Calu3 (cell line): ENCODE measurements at regions not wholly inside any gene's neighbourhood (a gene's known extent, or its start where the extent isn't known, plus 50 kb on each side); places are given as distances from the start of the nearest gene placed in this dataset.
"Not testable (repeated sequence)": the region's sequence is repeated elsewhere in the genome, so short reads cannot be mapped to it uniquely, and the experiment has no call there.

Source experiments
- BruUV-seq: library from RNA; stranded (reverse); fragments of 400-500 nt; replicated peaks from 2 replicates; lab custom pipeline; 2021; lab: Mats Ljungman, UMichigan
- CTCF ChIA-PET: fragments of 300-600 bp; sonication (Branson Sonifier 250); formaldehyde crosslinking; loops from one replicate; lab custom pipeline; 2022; ENCODE audit warnings: antibody characterized with exemption; lab: Charles Lee
- DNase-seq: peaks from one replicate; pipeline ENCODE4 v3.0.0; 2022
- H3K27ac Mint-ChIP-seq: one replicate; pipeline ENCODE4 v1.8.0; 2022; ENCODE audit warnings: mixed read lengths; ENCODE audit not compliant: unreplicated experiment
- H3K27me3 Mint-ChIP-seq: one replicate; pipeline ENCODE4 v1.8.0; 2022; ENCODE audit warnings: mixed read lengths; ENCODE audit not compliant: unreplicated experiment
- H3K36me3 Mint-ChIP-seq: one replicate; pipeline ENCODE4 v1.8.0; 2022; ENCODE audit warnings: mild to moderate bottlenecking, moderate library complexity, mixed read lengths; ENCODE audit not compliant: insufficient read depth, unreplicated experiment
- H3K4me1 Mint-ChIP-seq: one replicate; pipeline ENCODE4 v1.8.0; 2022; ENCODE audit warnings: mild to moderate bottlenecking, low read depth, mixed read lengths; ENCODE audit not compliant: unreplicated experiment
- H3K4me3 Mint-ChIP-seq: one replicate; pipeline ENCODE4 v1.8.0; 2022; ENCODE audit warnings: mild to moderate bottlenecking, low read depth, moderate library complexity, mixed read lengths; ENCODE audit not compliant: unreplicated experiment
- H3K9me3 Mint-ChIP-seq: one replicate; pipeline ENCODE4 v1.8.0; 2022; ENCODE audit warnings: low read depth, mixed read lengths; ENCODE audit not compliant: unreplicated experiment
- intact Hi-C: fragments of 100-400 bp; cut with micrococcal nuclease; formaldehyde crosslinking; loops from one replicate; pipeline ENCODE4 v1.10.0; 2022; ENCODE audit not compliant: unreplicated experiment
- TF ChIP-seq, protein P1 (sequence below): fragments of 200-600 bp; IDR thresholded peaks from one replicate; pipeline ENCODE4 v1.8.0; 2022; ENCODE audit warnings: antibody characterized with exemption; ENCODE audit not compliant: unreplicated experiment

DNA sequence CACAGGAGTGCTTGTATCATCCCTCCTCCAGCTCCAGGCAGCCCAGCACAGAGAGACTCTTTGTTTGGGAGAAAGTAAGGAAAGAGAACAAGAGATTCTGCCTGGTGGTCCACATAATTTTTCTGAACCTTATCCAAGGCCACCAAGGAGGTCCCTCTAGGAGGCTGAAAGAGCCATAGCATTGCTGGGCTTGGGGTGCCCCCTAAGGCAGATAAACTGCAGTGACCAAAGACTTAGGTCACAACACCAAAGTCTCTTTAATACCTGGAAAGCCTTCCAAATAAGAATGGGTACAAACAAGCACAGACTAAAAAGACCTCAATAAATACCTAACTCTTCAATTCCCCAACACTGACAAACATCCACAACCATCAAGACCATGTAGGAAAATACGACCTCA is 310.2 kb upstream of the PPP2R3A start:
- TF ChIP-seq, protein P1, sequence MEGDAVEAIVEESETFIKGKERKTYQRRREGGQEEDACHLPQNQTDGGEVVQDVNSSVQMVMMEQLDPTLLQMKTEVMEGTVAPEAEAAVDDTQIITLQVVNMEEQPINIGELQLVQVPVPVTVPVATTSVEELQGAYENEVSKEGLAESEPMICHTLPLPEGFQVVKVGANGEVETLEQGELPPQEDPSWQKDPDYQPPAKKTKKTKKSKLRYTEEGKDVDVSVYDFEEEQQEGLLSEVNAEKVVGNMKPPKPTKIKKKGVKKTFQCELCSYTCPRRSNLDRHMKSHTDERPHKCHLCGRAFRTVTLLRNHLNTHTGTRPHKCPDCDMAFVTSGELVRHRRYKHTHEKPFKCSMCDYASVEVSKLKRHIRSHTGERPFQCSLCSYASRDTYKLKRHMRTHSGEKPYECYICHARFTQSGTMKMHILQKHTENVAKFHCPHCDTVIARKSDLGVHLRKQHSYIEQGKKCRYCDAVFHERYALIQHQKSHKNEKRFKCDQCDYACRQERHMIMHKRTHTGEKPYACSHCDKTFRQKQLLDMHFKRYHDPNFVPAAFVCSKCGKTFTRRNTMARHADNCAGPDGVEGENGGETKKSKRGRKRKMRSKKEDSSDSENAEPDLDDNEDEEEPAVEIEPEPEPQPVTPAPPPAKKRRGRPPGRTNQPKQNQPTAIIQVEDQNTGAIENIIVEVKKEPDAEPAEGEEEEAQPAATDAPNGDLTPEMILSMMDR: no peak
- no peaks in the 10 kb centered on the region for H3K27me3 Mint-ChIP-seq
- no peaks in the 10 kb centered on the region for H3K36me3 Mint-ChIP-seq
- intact Hi-C loops: no loop called here
- CTCF ChIA-PET: no interaction called here
- H3K4me1 Mint-ChIP-seq: no peaks in the 10 kb centered on the region
- BruUV-seq: no TSS peak
- peaks cover 6% of the 10 kb centered on the region for H3K9me3 Mint-ChIP-seq
- H3K4me3 Mint-ChIP-seq: no peak overlapping the region
- DNase-seq: no peak
- no peak overlapping the region for H3K27ac Mint-ChIP-seq

- BruUV-seq, H3K4me3 Mint-ChIP-seq, CTCF ChIA-PET, H3K27me3 Mint-ChIP-seq, DNase-seq, intact Hi-C loops, H3K4me1 Mint-ChIP-seq, H3K9me3 Mint-ChIP-seq, H3K36me3 Mint-ChIP-seq, H3K27ac Mint-ChIP-seq: not testable (repeated sequence)
Measured at GRCh38 chr3:135658451-135658850, 307.1 kb upstream of the PPP2R3A start.

DNA sequence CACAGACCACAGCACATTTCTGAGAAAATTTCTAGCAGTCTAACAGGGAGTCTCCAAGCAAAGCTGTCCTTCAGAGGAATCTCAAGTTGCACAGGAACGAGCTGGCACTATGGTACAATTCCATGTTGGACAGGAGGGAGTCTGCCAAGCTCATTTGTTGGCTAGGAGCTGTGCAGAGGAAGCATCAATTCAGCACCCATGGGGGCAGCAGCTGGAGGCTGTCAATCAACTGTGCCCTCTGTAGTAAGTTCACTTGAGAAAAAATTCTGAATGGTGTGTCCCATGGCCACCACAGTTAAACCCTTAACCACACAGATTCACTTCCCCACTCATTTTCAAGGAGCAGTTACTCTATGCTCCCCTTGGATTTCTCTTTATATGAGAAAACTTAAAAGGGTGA is 298.5 kb upstream of the PPP2R3A start:
- no peak overlapping the region for H3K27ac Mint-ChIP-seq
- H3K4me3 Mint-ChIP-seq: no peak overlapping the region
- BruUV-seq: no TSS peak
- H3K9me3 Mint-ChIP-seq: peaks cover 8% of the 10 kb centered on the region
- no peaks in the 10 kb centered on the region for H3K4me1 Mint-ChIP-seq
- TF ChIP-seq, protein P1: no peak
- no peaks in the 10 kb centered on the region for H3K36me3 Mint-ChIP-seq
- CTCF ChIA-PET: interaction anchor here (0.6 kb wide), 1 partner anchor 38 kb away, joined by 3 read pairs; no protein-coding TSS in a partner anchor
- intact Hi-C loops: no loop called here
- H3K27me3 Mint-ChIP-seq: no peaks in the 10 kb centered on the region
- no peak for DNase-seq

GRCh38 chr3:135674508-135674907 is 291.0 kb upstream of the PPP2R3A start:
- Mint-ChIP-seq H3K36me3 (no peaks in the 10 kb centered on the region), H3K4me1 (no peaks in the 10 kb centered on the region), H3K4me3 (no peak overlapping the region), H3K9me3 (peaks cover 2% of the 10 kb centered on the region), H3K27ac (no peak overlapping the region), H3K27me3 (no peaks in the 10 kb centered on the region)
- DNase-seq: no peak
- BruUV-seq: no TSS peak
- CTCF ChIA-PET: no interaction called here
- TF ChIP-seq, protein P1: no peak
- intact Hi-C loops: no loop called here

DNA sequence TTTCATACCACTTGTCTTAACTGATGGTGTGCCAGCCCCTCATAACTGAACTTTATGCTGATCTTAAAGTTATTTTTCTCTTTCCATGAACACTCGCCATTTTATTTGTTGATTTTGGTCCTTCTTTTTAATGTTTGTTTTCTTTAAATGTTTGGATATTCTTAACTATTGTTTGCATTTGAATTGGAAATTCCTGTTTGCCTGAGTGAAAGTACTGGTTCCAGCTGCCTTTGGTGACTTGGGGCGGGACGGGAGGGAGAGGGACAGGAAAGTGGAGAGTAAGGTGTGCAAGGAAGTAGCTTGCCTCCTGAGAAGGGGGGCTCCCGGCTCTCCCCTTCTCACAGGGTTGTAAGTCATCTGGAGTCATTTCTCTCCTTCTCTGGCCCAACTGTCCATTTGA is 287.1 kb upstream of the PPP2R3A start:
- intact Hi-C loops: no loop called here
- Mint-ChIP-seq H3K4me1 (no peaks in the 10 kb centered on the region), H3K36me3 (no peaks in the 10 kb centered on the region), H3K4me3 (no peak overlapping the region), H3K9me3 (peaks cover 8% of the 10 kb centered on the region), H3K27me3 (no peaks in the 10 kb centered on the region), H3K27ac (no peak overlapping the region)
- CTCF ChIA-PET: no interaction called here
- DNase-seq: no peak
- TF ChIP-seq, protein P1: no peak
- BruUV-seq: no TSS peak
